Osteocyte (in vitro differentiated cells): ENCODE measurements at regions not wholly inside any gene's neighbourhood (a gene's known extent, or its start where the extent isn't known, plus 50 kb on each side); places are given as distances from the start of the nearest gene placed in this dataset.
"Not testable (repeated sequence)": the region's sequence is repeated elsewhere in the genome, so short reads cannot be mapped to it uniquely, and the experiment has no call there.

Experiments
- DNase-seq: peaks from one replicate; pipeline ENCODE4 v3.0.0; 2021; ENCODE audit warnings: mixed read lengths; ENCODE audit not compliant: unreplicated experiment; ENCODE audit errors: extremely low spot score
- H3K27ac Mint-ChIP-seq: one replicate; pipeline ENCODE4 v1.8.0; 2021; ENCODE audit warnings: mild to moderate bottlenecking, mixed read lengths; ENCODE audit not compliant: unreplicated experiment
- H3K27me3 Mint-ChIP-seq: one replicate; pipeline ENCODE4 v1.8.0; 2021; ENCODE audit warnings: mixed read lengths; ENCODE audit not compliant: unreplicated experiment
- H3K36me3 Mint-ChIP-seq: one replicate; pipeline ENCODE4 v1.8.0; 2021; ENCODE audit warnings: mixed read lengths; ENCODE audit not compliant: unreplicated experiment
- H3K4me1 Mint-ChIP-seq: one replicate; pipeline ENCODE4 v1.8.0; 2021; ENCODE audit warnings: mixed read lengths; ENCODE audit not compliant: unreplicated experiment
- H3K4me3 Mint-ChIP-seq: one replicate; pipeline ENCODE4 v1.8.0; 2021; ENCODE audit warnings: mild to moderate bottlenecking, moderate library complexity, mixed read lengths; ENCODE audit not compliant: unreplicated experiment
- H3K9me3 Mint-ChIP-seq: one replicate; pipeline ENCODE4 v1.8.0; 2021; ENCODE audit warnings: mixed read lengths; ENCODE audit not compliant: unreplicated experiment
- TF ChIP-seq, protein P1 (sequence below): fragments of 200-600 bp; sonication (generic); IDR thresholded peaks from 2 replicates; pipeline ENCODE4 v1.5.0; 2021; ENCODE audit warnings: antibody characterized with exemption, mild to moderate bottlenecking, moderate library complexity

DNA sequence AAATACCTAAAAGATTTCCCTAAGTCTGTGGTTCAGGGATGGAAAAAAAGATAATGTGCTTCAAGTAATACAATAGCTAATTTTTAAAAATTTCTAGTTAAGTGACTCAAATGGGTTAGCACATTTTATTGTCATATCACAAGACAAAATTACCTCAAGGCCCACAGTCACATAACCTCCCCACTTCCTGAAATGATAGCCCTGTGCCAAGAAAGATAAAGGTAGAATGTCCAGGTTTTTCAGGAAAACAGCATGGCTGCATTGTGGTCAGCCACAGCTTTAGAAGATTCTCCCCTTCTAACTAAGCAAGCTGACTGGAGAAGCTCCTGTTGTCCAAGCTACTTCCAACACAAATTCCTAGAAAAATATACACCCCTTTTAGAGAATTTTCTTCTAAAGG is 127.1 kb upstream of the SLC35G4 start:
- no peaks in the 10 kb centered on the region for H3K4me1 Mint-ChIP-seq
- H3K27ac Mint-ChIP-seq: no peak overlapping the region
- no peak for DNase-seq
- TF ChIP-seq, protein P1, sequence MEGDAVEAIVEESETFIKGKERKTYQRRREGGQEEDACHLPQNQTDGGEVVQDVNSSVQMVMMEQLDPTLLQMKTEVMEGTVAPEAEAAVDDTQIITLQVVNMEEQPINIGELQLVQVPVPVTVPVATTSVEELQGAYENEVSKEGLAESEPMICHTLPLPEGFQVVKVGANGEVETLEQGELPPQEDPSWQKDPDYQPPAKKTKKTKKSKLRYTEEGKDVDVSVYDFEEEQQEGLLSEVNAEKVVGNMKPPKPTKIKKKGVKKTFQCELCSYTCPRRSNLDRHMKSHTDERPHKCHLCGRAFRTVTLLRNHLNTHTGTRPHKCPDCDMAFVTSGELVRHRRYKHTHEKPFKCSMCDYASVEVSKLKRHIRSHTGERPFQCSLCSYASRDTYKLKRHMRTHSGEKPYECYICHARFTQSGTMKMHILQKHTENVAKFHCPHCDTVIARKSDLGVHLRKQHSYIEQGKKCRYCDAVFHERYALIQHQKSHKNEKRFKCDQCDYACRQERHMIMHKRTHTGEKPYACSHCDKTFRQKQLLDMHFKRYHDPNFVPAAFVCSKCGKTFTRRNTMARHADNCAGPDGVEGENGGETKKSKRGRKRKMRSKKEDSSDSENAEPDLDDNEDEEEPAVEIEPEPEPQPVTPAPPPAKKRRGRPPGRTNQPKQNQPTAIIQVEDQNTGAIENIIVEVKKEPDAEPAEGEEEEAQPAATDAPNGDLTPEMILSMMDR: no peak
- H3K4me3 Mint-ChIP-seq: no peak overlapping the region
- peaks cover 3% of the 10 kb centered on the region for H3K27me3 Mint-ChIP-seq
- peaks cover 8% of the 10 kb centered on the region for H3K9me3 Mint-ChIP-seq
- H3K36me3 Mint-ChIP-seq: no peaks in the 10 kb centered on the region

DNA sequence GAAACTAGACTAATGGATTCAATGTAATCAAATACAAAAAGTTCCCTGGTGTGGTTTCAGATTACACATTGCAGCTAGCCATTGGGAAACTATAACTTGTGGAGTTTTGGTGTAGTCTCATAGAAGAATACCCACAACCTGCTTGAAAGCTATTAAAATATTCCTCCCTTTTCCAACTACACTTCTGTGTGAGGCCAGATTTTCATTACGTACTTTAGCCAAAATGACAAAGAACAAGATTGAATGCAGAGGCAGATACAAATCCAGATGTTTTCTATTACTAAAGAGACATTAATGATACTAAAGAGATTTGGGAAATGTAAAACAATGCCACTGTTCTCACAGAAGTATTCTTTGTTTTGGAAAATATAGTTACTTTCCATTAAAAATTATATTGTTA is 128.7 kb upstream of the SLC35G4 start:
- H3K36me3 Mint-ChIP-seq: no peaks in the 10 kb centered on the region
- H3K9me3 Mint-ChIP-seq: peaks cover 4% of the 10 kb centered on the region
- peaks cover 17% of the 10 kb centered on the region for H3K27me3 Mint-ChIP-seq
- no peak for DNase-seq
- no peaks in the 10 kb centered on the region for H3K4me1 Mint-ChIP-seq
- no peak overlapping the region for H3K4me3 Mint-ChIP-seq
- no peak overlapping the region for H3K27ac Mint-ChIP-seq
- TF ChIP-seq, protein P1: no peak

DNA sequence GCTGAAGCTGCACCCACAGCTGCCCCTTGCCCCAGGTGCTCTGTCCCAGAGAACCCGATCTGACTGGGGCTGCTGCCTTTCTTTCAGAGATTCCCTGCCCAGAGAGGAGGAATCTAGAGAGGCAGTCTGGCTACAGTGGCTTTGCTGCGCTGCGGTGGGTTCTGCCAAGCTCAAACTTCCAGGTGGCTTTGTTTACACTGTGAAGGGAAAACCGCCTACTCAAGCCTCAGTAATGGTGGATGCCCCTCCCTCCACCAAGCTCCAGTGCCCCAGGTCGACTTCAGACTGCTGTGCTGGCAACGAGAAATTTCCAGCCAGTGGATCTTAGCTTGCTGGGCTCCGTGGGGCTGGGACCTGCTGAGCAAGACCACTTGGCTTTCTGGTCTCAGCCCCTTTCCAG is 130.4 kb upstream of the SLC35G4 start:
- not testable (repeated sequence) for H3K9me3 Mint-ChIP-seq, H3K4me1 Mint-ChIP-seq, H3K27ac Mint-ChIP-seq, DNase-seq, H3K4me3 Mint-ChIP-seq, H3K36me3 Mint-ChIP-seq
- H3K27me3 Mint-ChIP-seq: peaks cover 17% of the 10 kb centered on the region

DNA sequence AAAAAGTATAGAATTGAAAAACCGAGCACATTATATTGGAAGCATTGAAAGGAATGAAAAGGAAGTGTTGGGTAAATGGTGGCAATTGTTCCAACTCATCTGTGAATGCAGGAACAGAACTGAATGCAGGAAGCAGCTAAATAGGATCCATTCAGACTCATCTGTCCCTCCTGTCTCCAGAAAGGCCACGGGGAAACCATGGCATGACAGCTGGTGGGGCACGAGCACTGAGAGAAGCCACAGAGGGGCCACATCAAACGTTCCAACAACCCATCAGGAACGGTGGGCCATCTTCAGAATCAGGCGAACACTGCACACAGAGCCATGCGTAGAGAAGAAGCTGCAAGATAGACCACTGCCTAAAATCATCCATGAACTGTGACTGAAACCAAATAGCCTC is 138.5 kb upstream of the SLC35G4 start:
- Mint-ChIP-seq H3K36me3 (no peaks in the 10 kb centered on the region), H3K9me3 (peaks cover 5% of the 10 kb centered on the region), H3K4me3 (no peak overlapping the region), H3K27ac (no peak overlapping the region), H3K27me3 (peaks cover 8% of the 10 kb centered on the region), H3K4me1 (no peaks in the 10 kb centered on the region)
- TF ChIP-seq, protein P1: no peak
- DNase-seq: no peak

DNA sequence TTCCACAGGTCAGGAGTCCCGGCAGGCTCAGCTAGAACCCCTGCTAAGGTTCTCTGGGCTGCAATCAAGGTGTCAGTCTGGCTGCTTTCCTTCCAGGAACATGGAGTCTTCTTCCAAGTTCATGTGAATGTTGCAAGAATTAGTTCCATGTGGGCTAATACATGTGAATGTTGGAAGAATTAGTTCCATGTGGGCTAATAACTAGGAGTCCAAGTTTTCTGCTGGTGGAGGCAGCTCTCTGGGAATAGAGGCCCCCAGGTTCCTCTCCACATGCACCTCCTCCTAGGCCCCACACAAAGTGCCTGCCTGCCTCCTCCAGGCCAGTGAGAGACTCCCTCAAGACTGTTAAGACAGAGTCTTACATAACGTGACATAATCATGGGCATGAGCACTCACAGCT is 140.8 kb upstream of the SLC35G4 start:
- DNase-seq: no peak
- no peak overlapping the region for H3K27ac Mint-ChIP-seq
- no peak overlapping the region for H3K4me3 Mint-ChIP-seq
- H3K4me1 Mint-ChIP-seq: no peaks in the 10 kb centered on the region
- H3K36me3 Mint-ChIP-seq: no peaks in the 10 kb centered on the region
- TF ChIP-seq, protein P1: no peak
- no peaks in the 10 kb centered on the region for H3K9me3 Mint-ChIP-seq
- peaks cover 3% of the 10 kb centered on the region for H3K27me3 Mint-ChIP-seq

DNA sequence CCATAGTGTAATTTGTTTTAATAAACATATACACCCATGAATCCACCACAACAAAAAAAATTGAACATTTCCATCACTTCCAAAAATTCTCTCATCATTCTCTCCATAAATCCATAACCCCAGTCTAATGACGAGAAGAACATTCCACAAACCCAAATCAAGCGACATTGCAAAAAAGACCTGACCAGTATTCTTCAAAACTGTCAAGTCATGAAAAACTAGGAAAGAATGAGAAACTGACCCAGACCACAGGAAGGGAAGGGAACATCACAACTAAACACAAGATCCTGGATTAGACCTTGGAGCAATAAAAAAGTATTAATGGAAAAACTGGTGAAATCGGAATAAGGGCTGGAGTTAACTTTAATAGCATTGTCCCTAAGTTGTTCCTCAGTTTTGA is 141.3 kb upstream of the SLC35G4 start:
- Mint-ChIP-seq H3K27me3 (peaks cover 2% of the 10 kb centered on the region), H3K27ac (no peak overlapping the region), H3K9me3 (no peaks in the 10 kb centered on the region), H3K36me3 (no peaks in the 10 kb centered on the region), H3K4me1 (no peaks in the 10 kb centered on the region), H3K4me3 (no peak overlapping the region)
- TF ChIP-seq, protein P1: no peak
- DNase-seq: no peak
